Peyer's patch (tissue), 4 donors: ENCODE measurements at regions not wholly inside any gene's neighbourhood (a gene's known extent, or its start where the extent isn't known, plus 50 kb on each side); places are given as distances from the start of the nearest gene placed in this dataset.

Experiments used
- DNase-seq, 3 donors: peaks; one replicate each; pipeline ENCODE4 v3.0.0-alpha.2; 2017 to 2019
- H3K27ac ChIP-seq, 4 donors: fragments of 200-600 bp; sonication (generic); one replicate each; pipeline ENCODE4 v1.5.1; 2016 to 2019
- H3K27me3 ChIP-seq, 2 donors: fragments of 200-600 bp; sonication (generic); one replicate each; pipeline ENCODE4 v1.5.1; 2019
- H3K36me3 ChIP-seq, 3 donors: fragments of 200-600 bp; sonication (generic); one replicate each; pipeline ENCODE4 v1.5.1; 2016 to 2019
- H3K4me1 ChIP-seq, 4 donors: fragments of 200-600 bp; sonication (generic); one replicate each; pipeline ENCODE4 v1.5.1; 2016 to 2019
- H3K4me3 ChIP-seq, 4 donors: fragments of 200-600 bp; sonication (generic); 1 replicate in 3 of 4; 2 replicates in 1 of 4; pipeline ENCODE4 v1.5.1; 2016 to 2019; ENCODE audit warnings: mild to moderate bottlenecking in 1 of 4
- H3K9me3 ChIP-seq, 4 donors: fragments of 200-600 bp; sonication (generic); one replicate each; pipeline ENCODE4 v1.5.1; 2016 to 2019; ENCODE audit warnings: mild to moderate bottlenecking in 1 of 4
- POLR2A ChIP-seq, 2 donors: fragments of 450-650 bp; IDR thresholded peaks; one replicate each; pipeline ENCODE4 v1.5.1; 2017; ENCODE audit warnings: antibody characterized with exemption in 2 of 2, mild to moderate bottlenecking in 2 of 2, moderate library complexity in 2 of 2
- TF ChIP-seq, protein P1 (sequence below), 6 experiments: fragments of 450-650 bp in 4 of 6; fragments of 200-600 bp in 2 of 6; sonication (generic) in 1 of 6; IDR thresholded peaks; one replicate each; pipeline ENCODE4 v1.5.1; 2017 to 2019; ENCODE audit warnings: antibody characterized with exemption in 6 of 6, mild to moderate bottlenecking in 3 of 6, moderate library complexity in 1 of 6

DNA sequence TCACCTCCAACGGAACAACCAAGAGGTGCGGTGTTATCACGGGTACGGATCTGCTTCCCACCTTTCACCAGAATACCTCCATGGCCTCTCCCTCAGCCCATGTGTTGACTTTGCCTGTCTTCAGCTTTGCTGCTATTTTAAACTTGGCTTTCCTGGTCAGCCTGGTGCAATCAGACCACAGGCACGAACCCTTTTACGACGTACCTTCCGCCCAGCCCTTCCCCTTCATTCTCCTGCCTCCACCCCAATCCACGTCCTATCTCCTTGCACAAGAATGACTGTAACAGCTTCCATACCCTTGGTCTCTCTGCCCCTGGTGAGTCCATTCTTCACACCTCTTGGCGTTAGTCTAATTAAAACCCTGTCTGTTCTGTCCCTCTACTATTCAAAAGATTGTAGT lies 431.7 kb downstream of the EFNB2 start:
- TF ChIP-seq, protein P1, sequence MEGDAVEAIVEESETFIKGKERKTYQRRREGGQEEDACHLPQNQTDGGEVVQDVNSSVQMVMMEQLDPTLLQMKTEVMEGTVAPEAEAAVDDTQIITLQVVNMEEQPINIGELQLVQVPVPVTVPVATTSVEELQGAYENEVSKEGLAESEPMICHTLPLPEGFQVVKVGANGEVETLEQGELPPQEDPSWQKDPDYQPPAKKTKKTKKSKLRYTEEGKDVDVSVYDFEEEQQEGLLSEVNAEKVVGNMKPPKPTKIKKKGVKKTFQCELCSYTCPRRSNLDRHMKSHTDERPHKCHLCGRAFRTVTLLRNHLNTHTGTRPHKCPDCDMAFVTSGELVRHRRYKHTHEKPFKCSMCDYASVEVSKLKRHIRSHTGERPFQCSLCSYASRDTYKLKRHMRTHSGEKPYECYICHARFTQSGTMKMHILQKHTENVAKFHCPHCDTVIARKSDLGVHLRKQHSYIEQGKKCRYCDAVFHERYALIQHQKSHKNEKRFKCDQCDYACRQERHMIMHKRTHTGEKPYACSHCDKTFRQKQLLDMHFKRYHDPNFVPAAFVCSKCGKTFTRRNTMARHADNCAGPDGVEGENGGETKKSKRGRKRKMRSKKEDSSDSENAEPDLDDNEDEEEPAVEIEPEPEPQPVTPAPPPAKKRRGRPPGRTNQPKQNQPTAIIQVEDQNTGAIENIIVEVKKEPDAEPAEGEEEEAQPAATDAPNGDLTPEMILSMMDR (IDR thresholded peaks at IDR 0.05) = no peak
- TF ChIP-seq POLR2A (IDR thresholded peaks at IDR 0.05) = no peak
- no peak overlapping the region for H3K4me3 ChIP-seq
- no peaks in the 10 kb centered on the region for H3K9me3 ChIP-seq
- peak in 1 of 3 donors; percentile 52 for DNase-seq
- no peak overlapping the region for H3K27ac ChIP-seq
- H3K36me3 ChIP-seq = no peaks in the 10 kb centered on the region
- H3K27me3 ChIP-seq = no peaks in the 10 kb centered on the region
- peaks cover 0 to 15% (median 0%) of the 10 kb centered on the region in 4 donors for H3K4me1 ChIP-seq

DNA sequence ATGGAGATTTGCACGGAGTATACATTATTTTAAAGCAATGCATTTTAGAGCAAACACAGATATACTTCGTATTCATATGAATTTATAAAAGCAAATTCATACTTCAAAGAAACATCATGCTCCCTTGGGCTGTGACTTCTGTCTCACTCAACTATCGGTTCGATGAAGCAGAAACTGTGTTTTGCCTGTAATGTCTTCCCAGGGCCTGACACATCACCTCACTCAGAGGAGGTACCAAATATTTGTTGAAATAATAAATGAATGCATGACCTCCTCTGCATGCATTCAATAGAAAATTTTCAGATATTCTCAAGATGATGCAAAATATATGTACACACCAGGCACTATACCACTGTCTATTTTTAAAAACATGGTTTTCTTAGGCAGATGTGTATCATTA lies 432.7 kb downstream of the EFNB2 start:
- Histone ChIP-seq H3K4me1 (peaks cover 0 to 15% (median 0%) of the 10 kb centered on the region in 4 donors), H3K4me3 (no peak overlapping the region), H3K27ac (no peak overlapping the region), H3K36me3 (no peaks in the 10 kb centered on the region), H3K9me3 (no peaks in the 10 kb centered on the region), H3K27me3 (no peaks in the 10 kb centered on the region)
- DNase-seq = no peak
- TF ChIP-seq POLR2A (IDR thresholded peaks at IDR 0.05) = no peak
- TF ChIP-seq, protein P1 (IDR thresholded peaks at IDR 0.05) = no peak

DNA sequence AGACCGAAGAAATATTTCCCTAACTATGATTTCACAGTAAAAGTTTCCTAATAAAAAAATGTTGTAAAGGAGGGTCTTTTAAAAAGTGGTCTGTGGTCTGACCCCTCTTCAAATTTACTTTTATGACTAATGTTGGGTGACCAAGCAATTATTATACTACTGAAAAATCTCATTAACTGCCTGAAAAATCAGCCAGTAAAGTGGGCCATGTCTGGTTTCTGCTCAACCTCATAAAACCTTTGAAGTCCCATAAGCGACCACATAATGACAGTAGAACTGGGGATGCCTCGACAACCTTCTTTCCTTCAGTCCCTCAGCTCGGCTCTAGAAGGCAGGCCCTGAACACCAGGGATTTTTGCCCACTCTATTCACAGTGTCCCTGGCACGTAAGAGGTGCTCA lies 434.3 kb downstream of the EFNB2 start:
- no peaks in the 10 kb centered on the region for H3K27me3 ChIP-seq
- H3K4me1 ChIP-seq = peaks cover 0 to 15% (median 3%) of the 10 kb centered on the region in 4 donors
- TF ChIP-seq, protein P1 (IDR thresholded peaks at IDR 0.05) = no peak
- TF ChIP-seq POLR2A (IDR thresholded peaks at IDR 0.05) = no peak
- H3K36me3 ChIP-seq = no peaks in the 10 kb centered on the region
- no peak for DNase-seq
- no peaks in the 10 kb centered on the region for H3K9me3 ChIP-seq
- H3K4me3 ChIP-seq = no peak overlapping the region
- peak overlapping the region in 3 of 4 donors; percentile 74 to 92 (median 88) for H3K27ac ChIP-seq

DNA sequence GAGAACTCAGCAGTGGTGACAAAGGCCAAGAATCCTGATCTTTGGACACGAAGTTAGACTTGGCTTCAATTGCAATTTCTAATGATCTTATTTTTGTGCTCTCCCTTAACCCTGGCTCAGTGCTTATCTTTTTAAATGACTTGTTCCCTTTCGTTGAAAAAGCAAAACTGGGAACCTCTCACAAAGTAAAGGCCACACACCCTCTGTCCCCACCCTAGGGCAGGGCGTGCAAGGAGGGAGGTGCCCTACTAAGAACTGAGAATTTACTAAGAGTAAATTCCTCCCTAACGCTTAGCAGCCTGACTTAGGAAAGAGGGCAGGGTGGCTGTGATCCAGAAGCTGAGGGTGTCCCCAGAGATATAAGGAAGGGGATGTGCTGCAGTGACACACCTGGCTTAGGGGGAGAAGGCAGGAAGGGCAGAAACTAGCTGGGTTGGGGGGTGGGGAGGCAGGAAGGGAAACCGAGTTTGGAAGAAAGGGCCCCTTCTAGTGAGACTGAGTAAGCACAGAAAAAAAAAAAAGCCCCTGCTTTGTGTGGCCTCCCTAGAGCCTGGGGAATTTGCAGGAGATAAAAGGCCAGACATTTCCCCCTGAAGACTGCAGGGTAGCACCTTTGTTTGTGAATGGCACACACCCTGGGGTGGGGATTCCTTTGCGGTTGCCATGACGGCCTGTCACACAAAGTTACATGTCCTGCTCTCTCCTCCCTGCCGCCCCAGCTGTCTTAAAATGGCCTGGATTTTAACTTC lies 435.1 kb downstream of the EFNB2 start:
- peak overlapping the region in 3 of 4 donors; percentile 74 to 92 (median 88) for H3K27ac ChIP-seq
- no peak overlapping the region for H3K4me3 ChIP-seq
- TF ChIP-seq, protein P1 (IDR thresholded peaks at IDR 0.05) = no peak
- no peak for TF ChIP-seq POLR2A (IDR thresholded peaks at IDR 0.05)
- no peaks in the 10 kb centered on the region for H3K27me3 ChIP-seq
- peak in 2 of 3 donors; percentile 72 to 81 for DNase-seq
- H3K4me1 ChIP-seq = peaks cover 0 to 15% (median 3%) of the 10 kb centered on the region in 4 donors
- no peaks in the 10 kb centered on the region for H3K9me3 ChIP-seq
- no peaks in the 10 kb centered on the region for H3K36me3 ChIP-seq

DNA sequence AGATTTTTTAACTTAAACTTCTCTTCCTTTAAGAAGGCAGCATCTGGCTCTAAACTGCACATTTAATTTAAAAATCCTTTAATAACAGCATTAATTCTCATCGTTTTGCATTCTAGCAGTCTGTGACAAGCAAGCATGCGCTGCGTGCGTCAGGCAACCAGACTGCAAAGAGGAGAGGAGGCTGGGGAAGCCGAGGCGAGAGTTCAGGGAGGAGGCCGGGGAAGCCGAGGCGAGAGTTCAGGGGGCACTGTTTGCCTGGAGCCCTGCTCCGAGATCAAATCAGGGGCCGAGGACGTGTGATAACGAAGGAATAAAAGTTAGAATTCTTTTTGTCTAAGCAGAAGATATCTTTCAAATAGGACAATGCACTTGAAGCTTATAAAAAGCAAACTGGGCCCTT lies 435.7 kb downstream of the EFNB2 start:
- Histone ChIP-seq H3K4me3 (no peak overlapping the region), H3K27me3 (no peaks in the 10 kb centered on the region), H3K27ac (peak overlapping the region in 3 of 4 donors; percentile 74 to 92 (median 88)), H3K4me1 (peaks cover 0 to 15% (median 3%) of the 10 kb centered on the region in 4 donors), H3K9me3 (no peaks in the 10 kb centered on the region), H3K36me3 (no peaks in the 10 kb centered on the region)
- DNase-seq = peak in 2 of 3 donors; percentile 58 to 76
- TF ChIP-seq, protein P1 (IDR thresholded peaks at IDR 0.05) = no peak
- no peak for TF ChIP-seq POLR2A (IDR thresholded peaks at IDR 0.05)
